ENCODE measurements at regions not wholly inside any gene's neighbourhood (a gene's known extent, or its start where the extent isn't known, plus 50 kb on each side); places are given as distances from the start of the nearest gene placed in this dataset.

DNA sequence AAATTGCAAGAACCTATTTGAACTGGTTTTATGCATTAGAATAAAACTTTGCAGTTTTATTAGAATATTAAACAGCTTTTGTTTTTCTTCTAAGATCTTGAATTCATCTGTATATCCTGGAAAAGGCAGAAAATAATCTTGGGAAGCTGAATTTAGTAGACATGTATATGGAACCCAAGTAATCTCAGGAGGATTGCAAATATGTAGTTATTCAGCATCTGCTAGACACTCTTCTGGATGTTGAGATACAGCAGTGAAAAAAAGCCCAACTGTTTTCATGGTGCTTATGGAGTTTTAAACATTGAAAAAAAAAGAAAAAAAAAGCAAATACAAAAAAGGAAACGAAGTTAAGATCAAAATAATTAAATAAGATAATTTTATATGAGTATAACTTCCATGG lies 922.2 kb upstream of the SEMA6A start:
- H3K27me3 ChIP-seq: no peaks in the 10 kb centered on the region
- H3K4me3 ChIP-seq: no peak overlapping the region
- no peak for DNase-seq
- no peaks in the 10 kb centered on the region for H3K9me3 ChIP-seq
- H3K36me3 ChIP-seq: no peaks in the 10 kb centered on the region

DNA sequence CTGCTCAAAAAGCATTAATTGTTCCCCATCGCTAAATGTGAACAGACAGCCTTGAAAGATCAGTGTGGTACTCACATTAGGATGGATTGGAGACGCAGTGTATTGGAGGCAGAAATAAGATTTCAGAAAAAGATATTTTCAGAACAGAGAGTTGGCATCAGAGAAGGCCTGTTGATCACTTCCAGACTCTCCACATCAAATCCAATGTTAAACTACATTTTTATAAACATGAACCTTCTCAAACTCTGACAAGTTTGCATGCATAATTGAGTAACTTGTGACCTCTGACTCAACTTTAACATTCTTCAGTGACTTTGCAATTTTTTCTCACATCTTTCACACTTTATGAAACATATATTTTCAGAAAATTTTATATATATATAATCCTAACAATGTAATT lies 919.6 kb upstream of the SEMA6A start:
- DNase-seq: no peak
- no peaks in the 10 kb centered on the region for H3K36me3 ChIP-seq
- no peaks in the 10 kb centered on the region for H3K9me3 ChIP-seq
- H3K4me3 ChIP-seq: no peak overlapping the region
- no peaks in the 10 kb centered on the region for H3K27me3 ChIP-seq

DNA sequence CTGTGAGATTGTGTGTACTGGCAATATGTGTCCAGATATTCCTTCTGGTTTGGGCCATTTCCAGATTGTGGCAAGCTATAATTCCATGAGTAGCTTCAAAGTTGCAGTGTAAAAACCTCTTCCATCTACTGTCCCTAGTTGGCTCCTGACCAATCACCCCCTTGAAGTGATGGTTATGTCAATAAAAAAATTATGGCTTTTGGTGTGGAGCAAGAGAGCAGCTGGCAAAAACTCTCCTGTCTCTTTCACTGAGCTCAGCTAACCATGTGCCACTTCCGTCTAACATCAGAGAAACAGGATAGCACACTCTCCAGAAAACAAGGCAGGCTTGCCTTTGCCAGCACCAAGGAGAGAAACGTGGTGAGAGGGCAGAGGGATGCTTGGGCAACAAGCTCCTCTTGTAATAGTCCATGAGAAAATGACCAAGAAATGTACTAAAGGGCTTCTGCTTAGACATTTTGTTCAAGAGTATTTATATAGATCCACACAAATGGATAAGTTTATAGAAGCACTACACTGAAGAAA lies 914.4 kb upstream of the SEMA6A start:
- DNase-seq: no peak
- no peak overlapping the region for H3K4me3 ChIP-seq
- H3K36me3 ChIP-seq: no peaks in the 10 kb centered on the region
- no peaks in the 10 kb centered on the region for H3K27me3 ChIP-seq
- no peaks in the 10 kb centered on the region for H3K9me3 ChIP-seq

DNA sequence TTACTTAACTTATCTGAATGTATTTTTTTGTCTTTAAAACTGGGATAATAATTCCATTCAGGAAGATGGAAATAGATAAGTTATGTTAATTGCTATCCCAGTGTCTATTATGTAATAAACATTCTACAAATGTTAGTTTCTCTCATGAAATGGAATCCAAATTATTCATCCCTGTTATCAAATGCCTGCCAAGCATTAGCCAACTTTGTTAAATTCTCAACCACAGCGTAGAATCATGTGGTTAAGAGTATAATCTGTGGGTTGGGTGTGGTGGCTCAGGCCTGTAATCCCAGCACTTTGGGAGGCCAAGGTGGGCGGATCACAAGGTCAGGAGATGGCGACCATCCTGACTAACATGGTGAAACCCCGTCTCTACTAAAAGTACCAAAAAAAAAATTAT lies 912.9 kb upstream of the SEMA6A start:
- no peaks in the 10 kb centered on the region for H3K36me3 ChIP-seq
- no peak for DNase-seq

DNA sequence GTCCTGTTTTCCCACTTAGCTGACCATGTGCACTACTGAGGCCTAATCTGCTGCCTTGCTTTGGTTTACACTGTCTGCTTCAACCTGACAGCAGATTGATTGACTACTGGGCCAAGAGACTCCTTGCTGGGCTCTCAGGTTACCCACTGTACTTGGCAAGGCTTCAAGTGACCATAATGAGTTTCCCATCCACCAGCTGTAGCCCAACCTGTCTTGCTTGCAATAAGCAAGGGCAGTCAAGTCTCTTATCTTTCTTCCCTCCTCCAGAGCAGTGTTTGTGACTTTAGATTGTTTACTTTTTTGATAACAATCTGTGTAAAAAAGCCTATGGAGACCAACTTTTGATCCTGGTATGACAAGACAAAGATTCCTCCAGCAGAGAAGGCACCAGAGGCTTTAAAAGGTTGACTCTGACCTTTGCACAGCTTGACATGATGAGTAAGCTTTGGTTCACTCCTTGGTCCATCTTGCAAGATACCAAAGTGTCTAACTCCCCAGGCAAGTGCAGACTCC lies 912.3 kb upstream of the SEMA6A start:
- Histone ChIP-seq H3K4me3 (no peak overlapping the region), H3K9me3 (no peaks in the 10 kb centered on the region), H3K36me3 (no peaks in the 10 kb centered on the region), H3K27me3 (no peaks in the 10 kb centered on the region)
- DNase-seq: no peak

More for the DNA sequence above, 912.9 kb upstream of the SEMA6A start:
- Histone ChIP-seq H3K4me3 (no peak overlapping the region), H3K9me3 (no peaks in the 10 kb centered on the region), H3K27me3 (no peaks in the 10 kb centered on the region)

DNA sequence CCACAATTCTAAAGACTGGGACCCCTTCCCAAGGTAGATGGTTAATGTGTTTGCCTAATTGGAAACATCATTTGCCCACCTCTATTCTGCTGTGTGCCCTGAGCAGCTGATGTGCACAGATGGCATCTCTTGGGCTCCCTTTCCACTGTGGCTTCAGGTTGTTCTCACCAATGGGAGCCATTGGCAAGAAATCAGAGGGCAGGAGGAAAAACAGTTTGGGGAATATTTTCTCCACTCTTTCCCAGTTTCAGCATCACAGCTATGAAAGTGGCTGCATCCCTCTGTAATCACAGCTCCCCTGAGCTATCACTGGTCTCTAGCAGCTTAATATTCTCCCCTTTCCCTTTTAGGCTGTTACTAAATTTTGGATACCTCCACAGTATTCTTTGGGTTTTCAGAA lies 911.6 kb upstream of the SEMA6A start:
- Histone ChIP-seq H3K27me3 (no peaks in the 10 kb centered on the region), H3K9me3 (no peaks in the 10 kb centered on the region), H3K4me3 (no peak overlapping the region), H3K36me3 (no peaks in the 10 kb centered on the region)
- no peak for DNase-seq

DNA sequence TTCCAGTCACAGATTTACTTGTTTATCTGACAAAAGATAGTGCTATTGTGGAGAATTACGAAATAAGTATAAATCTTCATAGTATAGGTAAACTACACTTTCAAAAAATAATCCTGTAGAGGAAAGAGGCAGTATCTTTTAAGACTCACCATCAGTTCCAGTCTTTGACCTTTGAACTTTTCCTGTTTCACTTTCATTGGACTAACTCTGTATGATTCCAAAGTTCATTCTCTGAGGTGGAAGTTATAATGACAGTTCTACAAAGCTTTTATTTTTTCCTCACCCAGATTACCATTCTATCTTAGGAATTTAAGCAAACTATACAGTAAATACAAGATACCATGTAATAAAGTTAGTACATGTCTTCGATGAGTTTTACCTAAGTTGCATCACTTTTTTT lies 901.3 kb upstream of the SEMA6A start:
- DNase-seq: no peak
- H3K27me3 ChIP-seq: no peaks in the 10 kb centered on the region
- H3K4me3 ChIP-seq: no peak overlapping the region
- H3K9me3 ChIP-seq: no peaks in the 10 kb centered on the region
- no peaks in the 10 kb centered on the region for H3K36me3 ChIP-seq

DNA sequence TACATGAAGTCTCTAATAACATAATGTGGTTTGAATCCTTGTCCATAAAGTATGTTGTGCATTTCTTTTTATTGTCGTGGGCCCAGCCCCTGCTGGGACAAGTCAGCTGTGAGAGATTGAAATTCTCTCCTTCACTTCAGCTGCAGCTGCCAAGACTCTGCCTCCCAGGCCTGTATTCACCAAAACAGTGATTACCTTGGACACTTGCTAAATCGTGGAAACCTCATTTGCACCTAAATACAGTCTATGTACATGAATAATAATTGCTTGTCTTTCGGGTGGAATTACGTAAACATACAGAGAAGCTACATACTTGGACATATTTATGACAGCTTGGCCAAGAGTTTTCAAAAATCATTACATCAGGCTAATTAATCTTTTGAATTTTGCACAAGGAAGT lies 898.5 kb upstream of the SEMA6A start:
- H3K36me3 ChIP-seq: no peaks in the 10 kb centered on the region
- H3K9me3 ChIP-seq: no peaks in the 10 kb centered on the region
- no peaks in the 10 kb centered on the region for H3K27me3 ChIP-seq
- no peak overlapping the region for H3K4me3 ChIP-seq
- DNase-seq: no peak

DNA sequence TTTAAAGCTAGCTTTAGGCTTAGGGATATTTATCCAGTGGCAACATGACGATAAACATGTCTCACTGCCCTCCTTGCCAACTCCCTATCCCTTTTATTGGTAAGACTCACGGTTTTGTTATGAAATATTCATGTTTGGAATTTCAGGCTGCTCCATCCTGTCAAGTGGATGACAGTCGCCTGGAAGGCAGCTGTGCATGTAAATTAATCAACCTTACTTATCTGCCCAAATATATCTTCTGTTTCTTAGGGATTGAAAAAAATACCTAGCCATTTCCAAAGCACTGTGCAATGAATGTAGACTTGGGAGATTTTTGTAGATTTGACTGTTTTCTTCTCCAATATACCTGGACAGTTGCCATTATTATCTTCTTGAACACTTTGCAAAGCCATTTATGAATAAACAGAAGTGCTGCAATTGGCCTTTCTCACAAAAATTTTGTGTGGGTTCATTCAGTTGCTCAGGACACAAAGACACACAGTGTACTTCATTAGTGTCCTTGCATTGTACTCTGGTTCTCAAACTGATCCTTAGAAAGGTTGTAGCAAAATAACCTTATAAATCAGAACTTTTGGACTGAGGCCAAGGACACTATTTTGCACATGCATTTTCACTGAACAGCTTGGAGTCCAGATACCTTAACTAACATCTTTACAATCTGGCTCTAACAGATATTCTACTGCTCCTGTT lies 889.4 kb upstream of the SEMA6A start:
- DNase-seq: peak; percentile 27
- Histone ChIP-seq H3K4me3 (no peak overlapping the region), H3K27me3 (no peaks in the 10 kb centered on the region), H3K36me3 (no peaks in the 10 kb centered on the region), H3K9me3 (no peaks in the 10 kb centered on the region)

DNA sequence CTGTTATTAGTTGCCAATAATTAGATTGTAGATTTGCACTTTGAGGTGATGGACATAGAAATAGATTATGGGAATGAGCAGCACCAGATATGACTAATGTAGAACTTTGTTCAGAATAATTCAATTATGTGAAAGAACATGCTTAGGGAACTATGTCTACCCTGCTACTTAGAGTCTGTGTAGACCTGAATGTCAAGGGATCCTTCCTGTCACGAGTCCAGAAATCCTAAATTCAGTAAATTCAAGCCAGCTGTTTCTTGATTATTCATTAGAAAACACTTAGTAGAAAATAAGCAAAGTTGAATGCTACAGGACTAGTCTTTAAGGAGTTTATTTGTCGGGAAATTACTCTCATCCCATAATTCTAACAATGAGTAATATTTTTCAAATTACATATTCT lies 887.3 kb upstream of the SEMA6A start:
- no peaks in the 10 kb centered on the region for H3K9me3 ChIP-seq
- H3K4me3 ChIP-seq: no peak overlapping the region
- no peak for DNase-seq
- no peaks in the 10 kb centered on the region for H3K27me3 ChIP-seq
- no peaks in the 10 kb centered on the region for H3K36me3 ChIP-seq

DNA sequence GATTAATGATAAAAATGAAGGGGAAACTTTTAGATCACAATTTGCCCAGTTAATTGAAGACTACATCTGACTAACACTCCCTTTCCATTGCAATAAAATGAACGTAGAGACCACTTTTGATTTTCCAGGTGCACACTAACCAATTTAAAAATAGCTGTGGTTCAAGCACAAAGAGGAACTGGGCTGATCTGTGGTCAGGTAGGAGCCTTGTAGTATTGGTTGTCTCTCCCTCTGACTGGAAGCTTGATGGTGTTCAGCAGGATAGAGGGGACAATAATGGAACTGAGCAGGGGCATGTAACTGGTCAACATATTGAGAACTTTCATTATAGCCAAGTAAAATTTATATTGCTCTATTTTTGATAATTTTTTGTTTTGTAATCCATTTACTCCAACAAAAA lies 886.8 kb upstream of the SEMA6A start:
- no peak for DNase-seq
- H3K4me3 ChIP-seq: no peak overlapping the region
- H3K36me3 ChIP-seq: no peaks in the 10 kb centered on the region
- no peaks in the 10 kb centered on the region for H3K27me3 ChIP-seq
- no peaks in the 10 kb centered on the region for H3K9me3 ChIP-seq

DNA sequence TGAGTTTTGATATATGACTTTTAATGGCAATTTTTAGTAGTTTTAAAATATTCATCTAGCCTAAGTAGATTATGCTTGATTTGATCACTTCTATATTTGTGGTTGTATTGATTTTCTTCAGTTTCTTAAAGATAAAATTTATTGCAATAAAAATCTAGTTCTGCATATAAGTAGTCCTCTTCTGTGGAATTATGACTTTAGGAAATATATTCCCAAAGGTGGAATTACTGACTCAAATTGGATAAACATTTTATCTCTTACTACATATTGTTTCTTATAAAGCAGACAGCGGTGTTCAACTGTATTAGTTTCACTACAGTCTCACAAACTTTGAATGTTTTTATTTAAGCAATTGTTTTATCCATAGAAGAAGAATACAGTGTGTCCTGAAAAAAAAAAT lies 883.0 kb upstream of the SEMA6A start:
- Histone ChIP-seq H3K36me3 (no peaks in the 10 kb centered on the region), H3K27me3 (no peaks in the 10 kb centered on the region), H3K4me3 (no peak overlapping the region), H3K9me3 (no peaks in the 10 kb centered on the region)
- DNase-seq: no peak

DNA sequence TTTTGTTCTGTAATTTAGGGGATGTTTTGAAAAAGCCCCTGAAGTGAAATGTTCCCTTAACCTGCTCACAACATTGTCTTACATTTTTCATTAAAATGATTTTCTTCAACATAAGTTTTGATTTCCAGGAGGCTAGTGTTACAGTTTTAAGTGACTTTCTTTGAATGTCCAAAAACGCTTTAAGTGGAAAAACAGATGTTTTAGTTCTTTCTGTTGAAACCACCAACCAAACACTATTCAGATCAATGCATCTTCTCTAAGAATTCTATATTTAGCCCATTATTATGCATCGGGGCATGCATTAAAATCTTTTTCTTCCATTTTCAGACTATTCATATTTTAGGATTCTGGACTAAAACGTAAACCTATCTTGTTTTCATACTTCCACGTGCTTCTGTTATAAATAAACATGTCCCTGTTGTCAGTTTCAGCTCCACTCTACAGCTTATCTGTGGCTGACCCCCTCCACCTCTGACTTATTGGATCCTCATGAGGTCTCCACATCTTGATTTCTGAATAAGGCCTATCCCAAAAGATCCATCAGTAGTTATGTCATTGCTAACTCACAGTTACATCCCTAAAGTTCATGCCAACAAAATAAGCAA lies 882.3 kb upstream of the SEMA6A start:
- no peaks in the 10 kb centered on the region for H3K27me3 ChIP-seq
- no peak overlapping the region for H3K4me3 ChIP-seq
- H3K36me3 ChIP-seq: no peaks in the 10 kb centered on the region
- DNase-seq: no peak
- H3K9me3 ChIP-seq: no peaks in the 10 kb centered on the region

DNA sequence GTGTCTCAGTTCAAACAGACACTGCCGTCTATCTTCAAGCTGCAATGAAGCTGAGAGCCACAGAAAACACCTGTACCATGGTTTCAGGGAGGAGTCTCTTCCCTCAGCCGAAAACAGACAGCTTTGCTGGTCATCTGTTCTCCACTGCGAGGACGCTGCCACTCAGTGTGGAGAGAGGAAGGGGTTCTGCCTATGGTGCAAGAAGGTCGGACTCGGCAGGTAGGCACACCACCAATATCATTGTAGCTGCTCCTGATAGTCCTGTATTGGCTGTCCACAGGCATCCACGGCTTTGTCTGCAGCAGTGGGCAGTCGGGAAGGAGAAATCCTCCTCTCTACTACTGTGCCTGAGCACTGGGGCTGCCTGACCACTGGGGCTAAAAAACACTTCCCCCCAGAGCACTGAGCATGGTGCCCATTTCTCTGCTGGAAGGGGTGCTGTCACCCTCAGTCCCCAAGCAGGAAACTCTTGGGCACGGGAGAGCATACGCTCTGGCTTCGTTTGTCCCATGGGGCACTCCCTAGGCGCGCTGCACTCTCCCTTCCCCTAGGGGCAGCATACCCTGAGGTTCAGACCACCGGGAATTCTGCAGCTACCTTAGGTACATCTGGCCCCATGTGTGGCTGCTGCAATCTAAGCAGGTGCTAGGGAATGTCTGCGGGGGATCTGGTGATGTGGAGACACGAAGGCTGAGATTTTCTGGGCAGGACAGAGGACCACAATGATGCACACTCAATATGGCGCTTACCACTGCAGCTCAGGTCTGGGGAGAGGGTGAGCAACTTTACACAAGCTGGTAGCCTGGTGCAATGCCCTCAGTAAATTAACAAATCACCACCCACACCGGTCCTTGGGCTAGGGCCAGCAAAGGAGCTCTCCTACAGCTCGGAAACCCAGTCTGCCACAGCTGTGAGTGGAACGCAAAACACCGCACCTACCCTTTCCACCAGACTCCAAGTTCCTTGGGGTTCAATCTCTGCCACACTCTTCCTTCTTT lies 880.9 kb upstream of the SEMA6A start:
- Histone ChIP-seq H3K27me3 (no peaks in the 10 kb centered on the region), H3K4me3 (no peak overlapping the region), H3K36me3 (no peaks in the 10 kb centered on the region), H3K9me3 (no peaks in the 10 kb centered on the region)
- DNase-seq: no peak

DNA sequence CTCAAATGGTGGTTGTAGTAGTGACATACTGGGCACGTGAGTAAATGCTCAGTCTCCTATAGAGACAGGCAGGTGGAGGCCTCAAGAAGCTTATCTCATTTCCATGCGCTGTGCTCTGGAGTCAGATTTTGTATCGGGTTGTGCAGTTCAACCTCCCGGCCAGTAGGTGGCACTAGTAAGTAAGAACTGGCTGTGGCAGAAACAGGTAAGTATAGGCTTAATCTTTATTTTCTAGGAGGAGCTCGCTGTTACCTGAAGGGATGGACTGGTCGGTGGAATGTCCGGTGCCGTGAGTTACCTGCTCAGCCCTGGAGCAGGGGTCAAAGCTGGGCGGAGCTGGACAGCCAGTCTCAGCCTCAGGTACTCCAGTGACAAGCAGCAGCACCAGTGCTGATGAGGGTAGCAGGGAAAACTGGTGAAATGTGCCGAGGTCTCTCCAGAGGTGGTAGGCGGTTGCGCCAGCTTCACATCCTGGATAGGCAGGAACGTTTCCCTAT lies 880.1 kb upstream of the SEMA6A start:
- no peak for DNase-seq
- no peaks in the 10 kb centered on the region for H3K36me3 ChIP-seq
- no peak overlapping the region for H3K4me3 ChIP-seq
- no peaks in the 10 kb centered on the region for H3K9me3 ChIP-seq
- no peaks in the 10 kb centered on the region for H3K27me3 ChIP-seq

DNA sequence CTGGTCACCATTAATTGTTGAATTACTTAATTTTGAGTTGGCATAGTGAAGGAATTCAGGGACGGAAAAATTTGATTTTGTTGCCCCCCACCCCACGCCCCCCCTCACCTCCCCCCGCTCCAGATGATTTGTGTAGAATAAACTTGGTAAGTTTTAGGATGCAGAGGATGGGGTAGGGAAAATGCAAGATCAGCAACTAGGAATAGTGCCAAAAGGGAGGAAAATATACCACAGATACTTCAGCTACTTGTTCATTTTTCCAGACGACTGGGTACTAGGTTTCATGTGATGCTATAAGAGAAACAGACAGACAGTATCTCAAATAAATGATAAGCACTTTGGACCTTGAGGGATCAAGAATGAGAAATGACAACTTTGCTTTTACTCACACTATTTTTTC lies 862.2 kb upstream of the SEMA6A start:
- H3K4me3 ChIP-seq: no peak overlapping the region
- H3K36me3 ChIP-seq: no peaks in the 10 kb centered on the region
- no peak for DNase-seq
- no peaks in the 10 kb centered on the region for H3K9me3 ChIP-seq
- H3K27me3 ChIP-seq: no peaks in the 10 kb centered on the region

DNA sequence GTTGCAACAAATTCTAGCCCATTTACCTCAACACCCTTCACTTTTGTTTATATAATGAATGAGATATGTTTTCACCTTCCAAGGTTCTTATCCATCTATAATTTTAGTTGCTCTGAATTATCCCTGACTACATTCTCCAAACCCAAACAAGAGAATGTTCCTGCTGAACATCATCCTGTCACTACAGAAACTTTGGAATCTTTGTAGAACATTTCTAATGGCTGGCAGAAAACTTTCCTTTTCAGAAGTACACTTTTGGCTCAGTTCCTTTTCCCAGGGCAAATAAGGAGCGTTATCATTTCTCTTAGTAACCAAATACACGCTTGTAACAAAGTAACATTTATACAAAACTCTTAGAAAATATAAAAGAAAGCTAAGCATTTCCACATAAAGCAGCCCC lies 860.6 kb upstream of the SEMA6A start:
- no peak overlapping the region for H3K4me3 ChIP-seq
- DNase-seq: no peak
- H3K9me3 ChIP-seq: no peaks in the 10 kb centered on the region
- no peaks in the 10 kb centered on the region for H3K36me3 ChIP-seq
- H3K27me3 ChIP-seq: no peaks in the 10 kb centered on the region
